ENCODE measurements at regions not wholly inside any gene's neighbourhood (a gene's known extent, or its start where the extent isn't known, plus 50 kb on each side); places are given as distances from the start of the nearest gene placed in this dataset.

- Histone ChIP-seq H3K27ac (no peak overlapping the region), H3K9me3 (ENCODE audit: low read depth, low read length) (no peaks in the 10 kb centered on the region), H3K9ac (ENCODE audit: insufficient read length) (no peak overlapping the region), H3K4me3 (no peak overlapping the region), H3K36me3 (ENCODE audit: insufficient read depth, low read length) (no peaks in the 10 kb centered on the region)
- DNase-seq (ENCODE audit: low read depth, low spot score) = no peak
- no peak for TF ChIP-seq POLR2AphosphoS5 (IDR thresholded peaks at IDR 0.05; ENCODE audit: borderline replicate concordance, low read depth, low read length)
- TF ChIP-seq FOXP2 (optimal IDR thresholded peaks at IDR 0.05; ENCODE audit: control extremely low read depth, extremely low read length, insufficient read depth) = no peak
- TF ChIP-seq EZH2 (IDR thresholded peaks at IDR 0.05) = no peak
Measured at GRCh38 chr5:87872986-87873385, 395.7 kb downstream of the TMEM161B start.

- TF ChIP-seq POLR2AphosphoS5 (IDR thresholded peaks at IDR 0.05; ENCODE audit: borderline replicate concordance, low read depth, low read length) (no peak), FOXP2 (optimal IDR thresholded peaks at IDR 0.05; ENCODE audit: control extremely low read depth, extremely low read length, insufficient read depth) (no peak), EZH2 (IDR thresholded peaks at IDR 0.05) (no peak)
- Histone ChIP-seq H3K4me3 (no peak overlapping the region), H3K36me3 (ENCODE audit: insufficient read depth, low read length) (no peaks in the 10 kb centered on the region), H3K27ac (no peak overlapping the region), H3K9me3 (ENCODE audit: low read depth, low read length) (no peaks in the 10 kb centered on the region), H3K9ac (ENCODE audit: insufficient read length) (no peak overlapping the region)
- DNase-seq (ENCODE audit: low read depth, low spot score) = no peak
Measured at GRCh38 chr5:87868792-87869191, 399.9 kb downstream of the TMEM161B start.

DNA sequence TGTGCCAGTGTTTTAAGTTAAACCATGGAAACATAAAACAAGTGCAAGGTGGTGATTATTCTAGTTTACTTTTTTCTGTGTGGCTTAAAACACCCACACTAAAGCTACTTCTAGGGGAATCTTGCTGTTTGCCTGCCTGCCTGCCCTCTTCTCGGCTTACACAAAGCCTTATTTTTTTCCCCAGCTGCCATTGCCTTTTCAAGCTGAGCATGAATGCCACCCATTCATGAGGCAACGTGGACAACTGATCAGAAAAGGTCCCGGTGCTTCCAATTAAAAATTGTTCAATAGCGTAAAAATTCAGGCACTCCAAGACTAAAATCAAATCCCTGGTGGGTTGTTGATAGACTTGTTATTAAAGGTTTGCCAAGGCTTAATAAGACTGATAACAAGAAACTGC, 401.4 kb downstream of the TMEM161B start:
- no peaks in the 10 kb centered on the region for H3K36me3 ChIP-seq (ENCODE audit: insufficient read depth, low read length)

GRCh38 chr5:87853541-87853940, 415.1 kb downstream of the TMEM161B start:
- H3K9ac ChIP-seq (ENCODE audit: insufficient read length) = no peak overlapping the region
- no peak overlapping the region for H3K4me3 ChIP-seq
- no peaks in the 10 kb centered on the region for H3K9me3 ChIP-seq (ENCODE audit: low read depth, low read length)
- H3K36me3 ChIP-seq (ENCODE audit: insufficient read depth, low read length) = no peaks in the 10 kb centered on the region
- TF ChIP-seq POLR2AphosphoS5 (IDR thresholded peaks at IDR 0.05; ENCODE audit: borderline replicate concordance, low read depth, low read length) (no peak), EZH2 (IDR thresholded peaks at IDR 0.05) (no peak), FOXP2 (optimal IDR thresholded peaks at IDR 0.05; ENCODE audit: control extremely low read depth, extremely low read length, insufficient read depth) (no peak)
- no peak overlapping the region for H3K27ac ChIP-seq
- no peak for DNase-seq (ENCODE audit: low read depth, low spot score)

More for the DNA sequence above, 401.4 kb downstream of the TMEM161B start:
- no peak for TF ChIP-seq POLR2AphosphoS5 (IDR thresholded peaks at IDR 0.05; ENCODE audit: borderline replicate concordance, low read depth, low read length)
- no peak for DNase-seq (ENCODE audit: low read depth, low spot score)
- Histone ChIP-seq H3K27ac (no peak overlapping the region), H3K9ac (ENCODE audit: insufficient read length) (no peak overlapping the region), H3K9me3 (ENCODE audit: low read depth, low read length) (no peaks in the 10 kb centered on the region), H3K4me3 (no peak overlapping the region)

- Histone ChIP-seq H3K4me3 (no peak overlapping the region), H3K9me3 (ENCODE audit: low read depth, low read length) (no peaks in the 10 kb centered on the region), H3K27ac (no peak overlapping the region), H3K36me3 (ENCODE audit: insufficient read depth, low read length) (no peaks in the 10 kb centered on the region), H3K9ac (ENCODE audit: insufficient read length) (no peak overlapping the region)
- TF ChIP-seq POLR2AphosphoS5 (IDR thresholded peaks at IDR 0.05; ENCODE audit: borderline replicate concordance, low read depth, low read length) (no peak), FOXP2 (optimal IDR thresholded peaks at IDR 0.05; ENCODE audit: control extremely low read depth, extremely low read length, insufficient read depth) (no peak), EZH2 (IDR thresholded peaks at IDR 0.05) (no peak)
- no peak for DNase-seq (ENCODE audit: low read depth, low spot score)
Measured at GRCh38 chr5:87851603-87852002, 417.0 kb downstream of the TMEM161B start.

GRCh38 chr5:87850843-87851242, 417.8 kb downstream of the TMEM161B start:
- no peak overlapping the region for H3K27ac ChIP-seq
- TF ChIP-seq EZH2 (IDR thresholded peaks at IDR 0.05) (no peak), POLR2AphosphoS5 (IDR thresholded peaks at IDR 0.05; ENCODE audit: borderline replicate concordance, low read depth, low read length) (no peak), FOXP2 (optimal IDR thresholded peaks at IDR 0.05; ENCODE audit: control extremely low read depth, extremely low read length, insufficient read depth) (no peak)
- H3K9ac ChIP-seq (ENCODE audit: insufficient read length) = no peak overlapping the region
- no peaks in the 10 kb centered on the region for H3K36me3 ChIP-seq (ENCODE audit: insufficient read depth, low read length)
- no peaks in the 10 kb centered on the region for H3K9me3 ChIP-seq (ENCODE audit: low read depth, low read length)
- DNase-seq (ENCODE audit: low read depth, low spot score) = no peak
- no peak overlapping the region for H3K4me3 ChIP-seq

- H3K4me3 ChIP-seq = no peak overlapping the region
- H3K27ac ChIP-seq = no peak overlapping the region
- H3K9ac ChIP-seq (ENCODE audit: insufficient read length) = no peak overlapping the region
- no peak for DNase-seq (ENCODE audit: low read depth, low spot score)
- no peaks in the 10 kb centered on the region for H3K9me3 ChIP-seq (ENCODE audit: low read depth, low read length)
- H3K36me3 ChIP-seq (ENCODE audit: insufficient read depth, low read length) = no peaks in the 10 kb centered on the region
- TF ChIP-seq POLR2AphosphoS5 (IDR thresholded peaks at IDR 0.05; ENCODE audit: borderline replicate concordance, low read depth, low read length) = no peak
- no peak for TF ChIP-seq FOXP2 (optimal IDR thresholded peaks at IDR 0.05; ENCODE audit: control extremely low read depth, extremely low read length, insufficient read depth)
- TF ChIP-seq EZH2 (IDR thresholded peaks at IDR 0.05) = no peak
Measured at GRCh38 chr5:87845734-87846133, 422.9 kb downstream of the TMEM161B start.

- TF ChIP-seq EZH2 (IDR thresholded peaks at IDR 0.05) (no peak), POLR2AphosphoS5 (IDR thresholded peaks at IDR 0.05; ENCODE audit: borderline replicate concordance, low read depth, low read length) (no peak), FOXP2 (optimal IDR thresholded peaks at IDR 0.05; ENCODE audit: control extremely low read depth, extremely low read length, insufficient read depth) (no peak)
- no peak overlapping the region for H3K27ac ChIP-seq
- no peaks in the 10 kb centered on the region for H3K9me3 ChIP-seq (ENCODE audit: low read depth, low read length)
- H3K9ac ChIP-seq (ENCODE audit: insufficient read length) = no peak overlapping the region
- H3K36me3 ChIP-seq (ENCODE audit: insufficient read depth, low read length) = no peaks in the 10 kb centered on the region
- no peak overlapping the region for H3K4me3 ChIP-seq
- DNase-seq (ENCODE audit: low read depth, low spot score) = no peak
Measured at GRCh38 chr5:87844866-87845265, 423.8 kb downstream of the TMEM161B start.

GRCh38 chr5:87844449-87844848, 424.2 kb downstream of the TMEM161B start:
- Histone ChIP-seq H3K9ac (ENCODE audit: insufficient read length) (no peak overlapping the region), H3K36me3 (ENCODE audit: insufficient read depth, low read length) (no peaks in the 10 kb centered on the region), H3K9me3 (ENCODE audit: low read depth, low read length) (no peaks in the 10 kb centered on the region), H3K27ac (no peak overlapping the region), H3K4me3 (no peak overlapping the region)
- no peak for DNase-seq (ENCODE audit: low read depth, low spot score)
- TF ChIP-seq FOXP2 (optimal IDR thresholded peaks at IDR 0.05; ENCODE audit: control extremely low read depth, extremely low read length, insufficient read depth) (no peak), POLR2AphosphoS5 (IDR thresholded peaks at IDR 0.05; ENCODE audit: borderline replicate concordance, low read depth, low read length) (no peak), EZH2 (IDR thresholded peaks at IDR 0.05) (no peak)
